Activated naive CD8-positive, alpha-beta T cell treated with anti-CD3 and anti-CD28 coated beads, Interleukin-2, amount 50 U/mL, for 24 hours (primary cell): ENCODE measurements at regions not wholly inside any gene's neighbourhood (a gene's known extent, or its start where the extent isn't known, plus 50 kb on each side); places are given as distances from the start of the nearest gene placed in this dataset.
"Not testable (repeated sequence)": the region's sequence is repeated elsewhere in the genome, so short reads cannot be mapped to it uniquely, and the experiment has no call there.

ENCODE experiments used
- ATAC-seq: fragments of 150-1000 bp; cut with Tn5 transposase; one replicate; pipeline ENCODE4 v1.10.0; 2021
- DNase-seq: peaks from one replicate; pipeline ENCODE4 v3.0.0; 2021
- H3K27ac Mint-ChIP-seq: one replicate; pipeline ENCODE4 v1.8.0; 2021; ENCODE audit warnings: mild to moderate bottlenecking, mixed read lengths
- H3K27me3 Mint-ChIP-seq: one replicate; pipeline ENCODE4 v1.8.0; 2021; ENCODE audit warnings: mixed read lengths
- H3K36me3 Mint-ChIP-seq: one replicate; pipeline ENCODE4 v1.8.0; 2021; ENCODE audit warnings: low read depth, mixed read lengths
- H3K4me1 Mint-ChIP-seq: one replicate; pipeline ENCODE4 v1.8.0; 2021; ENCODE audit warnings: mixed read lengths
- H3K4me3 Mint-ChIP-seq: one replicate; pipeline ENCODE4 v1.8.0; 2021; ENCODE audit warnings: mild to moderate bottlenecking, moderate library complexity, mixed read lengths
- H3K9me3 Mint-ChIP-seq: one replicate; pipeline ENCODE4 v1.8.0; 2021; ENCODE audit warnings: mixed read lengths

DNA sequence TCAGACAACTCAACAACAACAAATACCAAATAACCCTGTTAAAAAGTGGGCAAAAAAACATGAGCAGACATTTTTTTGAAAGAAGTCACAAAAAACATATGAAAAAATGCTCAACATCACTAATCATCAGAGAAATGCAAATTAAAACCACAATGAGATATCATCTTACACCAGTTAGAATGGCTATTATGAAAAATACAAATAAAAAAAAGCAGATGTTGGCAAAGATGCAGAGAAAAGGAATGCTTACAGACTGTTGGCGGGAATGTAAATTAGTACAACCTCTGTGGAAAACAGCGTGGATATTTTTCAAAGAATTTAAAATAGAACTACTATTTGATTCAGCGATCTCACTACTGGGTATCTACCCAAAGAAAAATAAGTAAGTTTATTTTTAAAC, 114.0 kb downstream of the SLC38A4 start:
- no peaks in the 10 kb centered on the region for H3K36me3 Mint-ChIP-seq
- no peak for ATAC-seq
- peaks cover 18% of the 10 kb centered on the region for H3K9me3 Mint-ChIP-seq

DNA sequence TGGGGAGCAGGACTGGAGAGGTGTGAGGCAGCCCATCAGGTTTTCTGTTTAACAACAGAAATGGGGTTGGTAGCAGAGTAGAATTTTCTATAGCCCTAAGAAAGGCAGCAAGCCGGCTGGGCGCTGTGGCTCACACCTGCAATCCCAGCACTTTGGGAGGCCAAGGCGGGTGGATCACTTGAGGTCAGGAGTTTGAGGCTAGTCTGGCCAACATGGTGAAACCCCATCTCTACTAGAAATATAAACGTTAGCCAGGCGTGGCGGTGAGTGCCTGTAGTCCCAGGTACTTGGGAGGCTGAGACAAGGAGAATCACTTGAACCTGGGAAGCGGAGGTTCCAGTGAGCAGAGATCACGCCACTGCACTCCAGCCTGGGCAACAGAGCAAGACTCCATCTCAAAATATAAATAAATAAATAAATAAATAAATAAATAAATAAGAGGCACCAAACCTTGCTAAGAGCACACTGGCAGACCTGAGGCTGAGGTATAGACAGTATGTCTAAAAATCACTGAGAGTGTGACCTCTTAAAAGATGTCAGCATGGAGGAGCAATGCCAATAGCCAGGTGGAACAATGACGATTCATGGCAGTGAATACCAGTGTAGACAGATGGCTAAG, 115.6 kb downstream of the SLC38A4 start:
- ATAC-seq = no peak
- peaks cover 8% of the 10 kb centered on the region for H3K9me3 Mint-ChIP-seq
- no peak overlapping the region for H3K27ac Mint-ChIP-seq
- H3K4me1 Mint-ChIP-seq = no peaks in the 10 kb centered on the region
- H3K27me3 Mint-ChIP-seq = no peaks in the 10 kb centered on the region
- H3K4me3 Mint-ChIP-seq = no peak overlapping the region
- H3K36me3 Mint-ChIP-seq = no peaks in the 10 kb centered on the region
- DNase-seq = no peak

More for the DNA sequence above, 114.0 kb downstream of the SLC38A4 start:
- Mint-ChIP-seq H3K27me3 (no peaks in the 10 kb centered on the region), H3K4me3 (no peak overlapping the region), H3K27ac (no peak overlapping the region), H3K4me1 (no peaks in the 10 kb centered on the region)
- no peak for DNase-seq

GRCh38 chr12:46702581-46703344, 123.0 kb downstream of the SLC38A4 start:
- Mint-ChIP-seq H3K4me1 (no peaks in the 10 kb centered on the region), H3K4me3 (no peak overlapping the region), H3K27ac (no peak overlapping the region), H3K36me3 (peaks cover 2% of the 10 kb centered on the region), H3K27me3 (no peaks in the 10 kb centered on the region), H3K9me3 (peaks cover 14% of the 10 kb centered on the region)
- DNase-seq (no peak), ATAC-seq (no peak)

GRCh38 chr12:46701356-46701755, 124.4 kb downstream of the SLC38A4 start:
- no peak for ATAC-seq
- H3K27me3 Mint-ChIP-seq = no peaks in the 10 kb centered on the region
- H3K36me3 Mint-ChIP-seq = peaks cover 2% of the 10 kb centered on the region
- no peak overlapping the region for H3K27ac Mint-ChIP-seq
- no peaks in the 10 kb centered on the region for H3K4me1 Mint-ChIP-seq
- DNase-seq = no peak
- H3K4me3 Mint-ChIP-seq = no peak overlapping the region
- peaks cover 14% of the 10 kb centered on the region for H3K9me3 Mint-ChIP-seq

- Mint-ChIP-seq H3K4me3 (no peak overlapping the region), H3K27me3 (no peaks in the 10 kb centered on the region), H3K27ac (no peak overlapping the region), H3K9me3 (peaks cover 14% of the 10 kb centered on the region), H3K4me1 (no peaks in the 10 kb centered on the region), H3K36me3 (peaks cover 2% of the 10 kb centered on the region)
- no peak for DNase-seq
- no peak for ATAC-seq
These were observed 125.8 kb downstream of the SLC38A4 start for GRCh38 chr12:46699986-46700385.

DNA sequence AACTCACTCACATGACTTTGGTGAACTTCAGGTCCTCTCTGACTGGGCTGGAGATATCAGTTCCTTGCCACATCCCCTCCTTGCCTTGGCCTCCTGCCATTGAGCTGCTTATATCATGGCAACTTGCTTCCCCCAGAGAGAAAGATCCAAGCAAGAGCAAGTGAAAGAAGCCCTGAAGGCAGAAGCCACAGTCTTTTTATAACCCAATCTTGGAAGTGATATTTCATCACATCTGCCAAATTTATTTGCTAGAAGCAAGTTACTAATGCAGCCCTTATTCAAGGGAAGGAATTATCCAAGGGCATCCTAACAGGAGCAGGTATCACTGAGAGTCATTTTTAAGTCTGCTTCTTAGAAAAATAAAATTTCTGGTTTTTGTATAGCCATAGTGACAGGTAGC, 127.8 kb downstream of the SLC38A4 start:
- ATAC-seq (no peak), DNase-seq (no peak)
- Mint-ChIP-seq H3K4me1 (no peaks in the 10 kb centered on the region), H3K36me3 (peaks cover 2% of the 10 kb centered on the region), H3K9me3 (peaks cover 9% of the 10 kb centered on the region), H3K4me3 (no peak overlapping the region), H3K27me3 (no peaks in the 10 kb centered on the region), H3K27ac (no peak overlapping the region)

GRCh38 chr12:46693518-46693917, 132.3 kb downstream of the SLC38A4 start:
- peaks cover 2% of the 10 kb centered on the region for H3K36me3 Mint-ChIP-seq
- peaks cover 10% of the 10 kb centered on the region for H3K9me3 Mint-ChIP-seq
- no peaks in the 10 kb centered on the region for H3K27me3 Mint-ChIP-seq
- ATAC-seq = no peak
- H3K4me1 Mint-ChIP-seq = no peaks in the 10 kb centered on the region
- no peak for DNase-seq
- H3K27ac Mint-ChIP-seq = no peak overlapping the region
- no peak overlapping the region for H3K4me3 Mint-ChIP-seq

DNA sequence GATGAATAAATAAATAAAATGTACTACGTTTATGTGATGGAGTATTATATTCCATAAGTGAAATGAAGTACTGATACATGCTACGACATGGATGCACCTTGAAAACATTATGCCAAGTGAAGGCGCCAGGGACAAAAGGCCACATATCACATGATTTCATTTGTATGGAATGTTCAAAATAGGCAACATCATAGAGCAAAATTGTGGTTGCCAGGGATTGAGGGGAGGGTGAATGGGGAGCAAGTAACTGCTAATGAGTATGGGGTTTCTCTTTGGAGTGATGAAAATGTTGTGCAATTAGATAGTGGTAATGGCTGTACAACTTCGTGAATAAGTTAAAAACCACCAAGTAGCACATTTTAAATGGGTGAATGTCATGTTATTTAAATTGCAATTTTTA, 132.8 kb downstream of the SLC38A4 start:
- Mint-ChIP-seq H3K4me1 (no peaks in the 10 kb centered on the region), H3K27ac (no peak overlapping the region), H3K27me3 (no peaks in the 10 kb centered on the region), H3K36me3 (peaks cover 2% of the 10 kb centered on the region), H3K4me3 (no peak overlapping the region), H3K9me3 (peaks cover 6% of the 10 kb centered on the region)
- DNase-seq (no peak), ATAC-seq (no peak)

DNA sequence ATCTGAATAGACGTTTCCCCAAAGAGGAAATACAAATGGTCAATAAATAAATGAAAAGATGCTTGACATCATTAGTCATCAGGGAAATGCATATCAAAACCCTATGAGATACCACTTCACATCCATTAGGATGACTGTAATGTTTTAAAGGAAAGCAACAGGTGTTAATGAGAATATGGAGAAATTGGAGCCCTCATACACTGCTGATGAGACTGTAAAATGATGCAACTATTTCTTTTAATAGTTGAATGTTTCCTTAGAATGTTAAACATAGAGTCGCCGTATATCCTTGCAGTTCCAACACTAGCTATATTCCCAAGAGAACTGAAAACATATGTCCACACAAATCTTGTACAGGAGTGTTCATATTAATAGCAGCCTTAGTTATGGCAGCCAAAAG, 133.2 kb downstream of the SLC38A4 start:
- DNase-seq = no peak
- H3K27me3 Mint-ChIP-seq = no peaks in the 10 kb centered on the region

DNA sequence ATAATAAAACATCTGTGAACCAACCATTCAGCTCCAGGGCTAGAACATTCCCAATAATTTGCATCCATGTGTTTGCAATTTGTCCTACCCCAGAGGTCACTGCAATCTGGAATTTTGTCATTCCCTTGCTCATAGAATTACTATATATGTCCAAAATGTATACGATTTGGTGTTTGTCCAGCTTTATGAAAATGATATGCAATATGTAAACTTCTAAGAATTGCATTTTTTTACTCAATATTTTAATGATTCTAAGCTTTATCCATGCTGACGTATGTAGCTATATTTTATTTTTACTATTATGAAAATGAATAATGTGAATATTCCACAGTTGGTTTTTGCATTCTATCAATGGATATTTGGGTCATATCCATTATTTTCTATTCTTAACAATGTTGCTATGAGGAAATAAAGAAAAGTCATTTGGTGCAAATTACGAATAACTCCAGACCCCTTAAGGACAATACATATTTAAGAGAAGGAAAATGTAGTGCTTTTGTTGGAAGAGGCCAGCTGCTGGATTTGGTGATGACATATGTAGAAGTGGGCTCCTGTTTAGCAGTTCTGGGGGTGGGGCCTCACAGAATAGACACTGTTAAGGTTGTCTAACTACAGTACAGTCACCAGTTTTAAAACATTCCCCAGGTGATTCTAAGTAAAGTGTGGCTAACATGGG, 139.4 kb downstream of the SLC38A4 start:
- Mint-ChIP-seq H3K36me3 (peaks cover 2% of the 10 kb centered on the region), H3K27me3 (no peaks in the 10 kb centered on the region), H3K4me3 (no peak overlapping the region)

More for the DNA sequence above, 133.2 kb downstream of the SLC38A4 start:
- H3K4me3 Mint-ChIP-seq = no peak overlapping the region
- peaks cover 3% of the 10 kb centered on the region for H3K9me3 Mint-ChIP-seq
- no peak overlapping the region for H3K27ac Mint-ChIP-seq
- H3K4me1 Mint-ChIP-seq = no peaks in the 10 kb centered on the region
- no peaks in the 10 kb centered on the region for H3K36me3 Mint-ChIP-seq
- ATAC-seq = no peak

GRCh38 chr12:46684243-46684642, 141.6 kb downstream of the SLC38A4 start:
- not testable (repeated sequence) for ATAC-seq, DNase-seq, H3K4me1 Mint-ChIP-seq, H3K9me3 Mint-ChIP-seq, H3K36me3 Mint-ChIP-seq, H3K4me3 Mint-ChIP-seq, H3K27ac Mint-ChIP-seq, H3K27me3 Mint-ChIP-seq

More for the DNA sequence above, 139.4 kb downstream of the SLC38A4 start:
- ATAC-seq (no peak), DNase-seq (no peak)
- Mint-ChIP-seq H3K4me1 (no peaks in the 10 kb centered on the region), H3K27ac (no peak overlapping the region), H3K9me3 (peaks cover 8% of the 10 kb centered on the region)

DNA sequence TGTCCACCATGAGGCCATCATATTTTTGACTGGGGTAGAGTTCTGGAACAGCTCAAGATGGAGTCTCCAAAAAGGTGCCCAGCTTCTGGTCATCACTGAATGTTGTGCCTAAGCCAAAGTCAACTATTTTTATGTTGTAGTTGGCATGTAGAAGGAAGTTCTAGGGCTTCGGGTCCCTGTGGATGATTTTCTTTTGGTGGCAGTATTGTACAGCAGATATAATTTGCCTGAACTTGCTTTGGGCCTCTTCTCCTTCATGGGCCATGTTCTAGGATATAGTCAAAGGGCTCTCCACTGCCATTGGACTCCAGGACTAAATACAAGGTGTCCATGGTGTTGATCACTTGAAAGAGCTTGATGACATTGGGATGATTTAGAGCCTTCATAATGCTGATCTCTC, 143.6 kb downstream of the SLC38A4 start:
- no peak overlapping the region for H3K4me3 Mint-ChIP-seq
- ATAC-seq (no peak), DNase-seq (no peak)
- H3K36me3 Mint-ChIP-seq = peaks cover 2% of the 10 kb centered on the region
- H3K27me3 Mint-ChIP-seq = no peaks in the 10 kb centered on the region
- no peaks in the 10 kb centered on the region for H3K4me1 Mint-ChIP-seq
- H3K9me3 Mint-ChIP-seq = peaks cover 5% of the 10 kb centered on the region
- H3K27ac Mint-ChIP-seq = no peak overlapping the region

DNA sequence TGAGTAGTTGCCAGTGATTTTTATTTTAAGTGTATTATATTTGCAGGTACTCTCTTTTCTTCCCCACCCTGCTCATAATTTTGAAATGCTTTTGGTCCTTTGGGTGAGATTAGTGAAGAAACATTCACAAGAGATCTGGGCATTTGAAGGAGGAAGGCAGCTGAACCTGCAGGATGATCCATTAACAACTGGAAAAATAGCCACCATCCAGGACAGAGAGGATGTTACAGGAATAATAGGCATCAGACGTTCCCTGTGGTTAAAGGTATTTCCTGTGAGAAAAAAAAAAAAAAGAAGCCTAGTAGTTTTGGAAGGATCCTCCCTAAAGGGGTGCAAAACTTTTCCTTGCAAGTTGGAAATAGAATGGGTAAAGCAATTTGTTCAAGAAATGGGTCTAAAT, 145.3 kb downstream of the SLC38A4 start:
- Mint-ChIP-seq H3K36me3 (peaks cover 2% of the 10 kb centered on the region), H3K9me3 (peaks cover 5% of the 10 kb centered on the region), H3K4me1 (no peaks in the 10 kb centered on the region), H3K4me3 (no peak overlapping the region), H3K27me3 (no peaks in the 10 kb centered on the region), H3K27ac (no peak overlapping the region)
- no peak for DNase-seq
- no peak for ATAC-seq

DNA sequence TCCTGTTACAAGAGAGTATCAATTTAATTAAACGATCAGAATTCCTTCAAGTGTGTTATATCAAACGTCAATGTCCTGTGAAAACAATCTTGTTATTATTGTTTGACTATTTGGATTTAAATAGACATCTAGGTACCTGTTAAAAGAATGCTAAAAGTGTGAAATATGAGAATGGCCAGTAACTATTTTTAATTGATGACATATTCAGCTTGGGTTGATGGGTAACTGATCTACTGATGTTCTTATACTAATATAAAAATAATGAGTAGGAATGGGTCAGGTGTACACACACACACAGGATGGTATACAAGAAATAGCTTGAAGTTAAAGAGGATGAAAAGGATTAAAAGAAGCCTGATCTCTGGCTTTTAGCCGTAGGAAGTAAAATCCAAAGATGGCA, 146.0 kb downstream of the SLC38A4 start:
- Mint-ChIP-seq H3K27me3 (no peaks in the 10 kb centered on the region), H3K27ac (no peak overlapping the region), H3K36me3 (peaks cover 2% of the 10 kb centered on the region), H3K9me3 (peaks cover 5% of the 10 kb centered on the region), H3K4me3 (no peak overlapping the region), H3K4me1 (peaks cover 2% of the 10 kb centered on the region)
- DNase-seq (no peak), ATAC-seq (no peak)

DNA sequence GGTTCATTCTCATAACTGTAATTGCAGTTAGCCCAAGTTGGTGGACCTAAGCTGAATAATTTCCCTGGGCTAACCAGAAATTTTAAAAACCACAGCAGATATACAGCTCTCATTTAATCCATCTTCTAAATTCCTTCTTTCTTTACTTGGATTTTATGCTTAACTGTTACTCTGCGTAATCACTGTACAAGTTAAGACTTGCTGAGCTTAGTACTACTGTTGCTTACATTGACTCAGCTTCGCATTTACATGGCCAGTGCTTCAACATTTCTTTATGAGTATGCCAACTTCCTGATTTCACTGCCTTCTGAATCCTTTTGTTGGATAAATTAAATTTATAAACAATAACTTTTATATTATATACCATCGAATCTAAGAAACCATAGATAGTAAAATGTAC, 147.4 kb downstream of the SLC38A4 start:
- DNase-seq = no peak
- Mint-ChIP-seq H3K36me3 (no peaks in the 10 kb centered on the region), H3K9me3 (no peaks in the 10 kb centered on the region), H3K27me3 (no peaks in the 10 kb centered on the region), H3K4me3 (no peak overlapping the region), H3K27ac (no peak overlapping the region), H3K4me1 (peaks cover 2% of the 10 kb centered on the region)
- no peak for ATAC-seq
